HUES64 (cell line): ENCODE measurements at regions not wholly inside any gene's neighbourhood (a gene's known extent, or its start where the extent isn't known, plus 50 kb on each side); places are given as distances from the start of the nearest gene placed in this dataset.

Experiments used
- H3K27ac ChIP-seq: 2 replicates; pipeline ENCODE4 v1.7.0; 2013; ENCODE audit warnings: low read depth, low read length, inconsistent platforms
- H3K27me3 ChIP-seq: 2 replicates; pipeline ENCODE4 v1.6.1; 2013; ENCODE audit warnings: mild to moderate bottlenecking, low read length; ENCODE audit not compliant: insufficient read depth
- H3K36me3 ChIP-seq: 2 replicates; pipeline ENCODE4 v1.6.1; 2013; ENCODE audit warnings: mild to moderate bottlenecking, low read length; ENCODE audit not compliant: insufficient read depth
- H3K4me1 ChIP-seq: 2 replicates; pipeline ENCODE4 v1.6.1; 2013; ENCODE audit warnings: mild to moderate bottlenecking, low read length, moderate library complexity; ENCODE audit not compliant: insufficient read depth
- H3K4me3 ChIP-seq: 2 replicates; pipeline ENCODE4 v1.5.1; 2013; ENCODE audit warnings: mild to moderate bottlenecking, low read length, moderate library complexity
- H3K9ac ChIP-seq: 2 replicates; pipeline ENCODE4 v1.6.1; 2013; ENCODE audit warnings: mild to moderate bottlenecking, low read depth, low read length
- H3K9me3 ChIP-seq: 2 replicates; pipeline ENCODE4 v1.6.1; 2013; ENCODE audit warnings: low read depth, low read length; ENCODE audit not compliant: insufficient read depth
- WGBS: fragments of 150-250, 120-280 bp; methylation state at CpG from one replicate; pipeline ENCODE4 v1.1.7; 2013; ENCODE audit warnings: missing lambda C conversion rate; 5-methylcytosine and 5-hydroxymethylcytosine counted together

DNA sequence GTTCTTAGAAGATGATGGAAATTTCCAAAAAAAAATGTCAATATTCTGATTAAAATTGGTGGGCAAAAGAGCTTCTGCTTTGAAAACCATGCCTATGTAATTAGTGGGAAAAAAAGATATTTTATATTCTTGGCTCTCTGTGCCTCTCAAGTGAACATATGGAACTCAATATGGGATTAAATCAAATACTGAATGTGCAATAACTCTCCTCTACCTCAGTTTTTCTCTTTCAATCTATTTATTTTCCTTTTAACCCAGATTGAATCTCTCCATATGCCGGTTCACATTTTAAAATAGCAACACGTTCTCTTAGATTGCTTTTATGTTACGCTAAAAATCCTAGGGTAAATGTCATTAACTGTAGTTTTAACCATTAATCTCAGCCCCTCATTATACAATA lies 224.2 kb upstream of the PABPC4L start:
- H3K27ac ChIP-seq: no peak overlapping the region
- H3K9ac ChIP-seq: no peak overlapping the region
- WGBS: 67% methylated on average over 3 of the region's 3 CpGs
- H3K9me3 ChIP-seq: no peaks in the 10 kb centered on the region
- no peaks in the 10 kb centered on the region for H3K36me3 ChIP-seq
- no peaks in the 10 kb centered on the region for H3K4me1 ChIP-seq
- H3K4me3 ChIP-seq: no peak overlapping the region
- no peaks in the 10 kb centered on the region for H3K27me3 ChIP-seq

DNA sequence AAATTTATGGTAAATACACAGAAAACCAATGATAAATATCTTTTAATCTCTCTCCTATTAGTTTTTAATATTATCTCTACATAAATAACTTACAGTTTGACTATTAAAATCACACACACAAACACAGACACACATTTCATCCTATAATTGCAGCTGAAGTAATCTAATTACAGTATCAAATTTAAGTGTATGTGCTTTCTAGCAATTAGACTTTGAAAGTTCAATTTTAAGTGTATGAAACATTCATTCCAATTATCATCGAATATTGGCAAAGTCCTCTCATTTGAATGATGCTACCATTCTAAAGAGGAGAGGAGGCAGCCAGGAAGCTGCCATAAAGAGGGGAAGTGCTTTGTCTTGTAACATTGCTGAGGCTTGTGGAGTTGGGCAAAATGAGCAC lies 221.2 kb upstream of the PABPC4L start:
- H3K9ac ChIP-seq: no peak overlapping the region
- no peaks in the 10 kb centered on the region for H3K36me3 ChIP-seq
- H3K4me3 ChIP-seq: no peak overlapping the region
- no peak overlapping the region for H3K27ac ChIP-seq
- H3K4me1 ChIP-seq: no peaks in the 10 kb centered on the region
- H3K9me3 ChIP-seq: no peaks in the 10 kb centered on the region
- no peaks in the 10 kb centered on the region for H3K27me3 ChIP-seq
- 88% methylated on average over 1 of the region's 1 CpG for WGBS

DNA sequence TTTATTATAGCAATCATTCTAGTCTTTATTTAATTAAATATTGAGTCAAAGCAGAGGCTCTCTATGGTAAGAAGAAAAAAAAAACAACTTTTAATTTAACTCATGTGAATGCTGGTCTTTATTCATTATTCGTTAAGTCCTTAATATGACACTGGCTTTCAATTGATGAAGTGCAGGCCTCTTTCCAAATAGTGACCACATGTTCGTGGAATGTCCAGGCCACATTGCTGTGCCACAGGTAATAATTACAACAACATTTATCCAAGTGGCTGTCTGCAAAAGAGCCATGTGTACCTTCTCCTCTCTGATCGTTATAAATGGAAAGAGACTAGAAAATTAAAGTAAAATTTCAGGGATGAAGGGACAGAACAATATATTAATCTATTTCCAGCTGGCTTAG lies 220.1 kb upstream of the PABPC4L start:
- H3K36me3 ChIP-seq: no peaks in the 10 kb centered on the region
- no peaks in the 10 kb centered on the region for H3K27me3 ChIP-seq
- 97% methylated on average over 2 of the region's 3 CpGs for WGBS
- H3K9me3 ChIP-seq: no peaks in the 10 kb centered on the region
- H3K9ac ChIP-seq: no peak overlapping the region
- no peak overlapping the region for H3K27ac ChIP-seq
- no peaks in the 10 kb centered on the region for H3K4me1 ChIP-seq
- H3K4me3 ChIP-seq: no peak overlapping the region

DNA sequence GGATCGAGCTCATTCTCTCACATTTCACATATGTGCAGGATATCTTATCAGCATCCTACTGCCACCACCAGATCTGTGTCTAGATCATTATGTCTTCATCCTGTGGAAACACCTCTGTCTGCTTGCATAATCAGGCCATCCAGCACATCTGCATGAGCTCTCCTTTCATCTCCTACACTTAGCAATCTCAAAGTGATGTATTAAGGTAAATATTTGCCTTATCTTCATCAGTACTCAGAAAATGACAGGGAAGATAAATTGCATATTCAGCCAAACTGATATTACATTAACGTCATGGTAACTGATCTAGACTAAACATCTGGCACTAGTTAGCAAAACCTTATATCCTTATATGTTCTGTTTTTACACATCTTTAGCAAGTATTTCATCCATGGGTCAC lies 207.3 kb upstream of the PABPC4L start:
- H3K36me3 ChIP-seq: no peaks in the 10 kb centered on the region
- H3K4me1 ChIP-seq: no peaks in the 10 kb centered on the region
- H3K27ac ChIP-seq: no peak overlapping the region
- H3K9ac ChIP-seq: no peak overlapping the region
- H3K4me3 ChIP-seq: no peak overlapping the region
- no peaks in the 10 kb centered on the region for H3K27me3 ChIP-seq
- WGBS: 91% methylated on average over 2 of the region's 2 CpGs
- H3K9me3 ChIP-seq: no peaks in the 10 kb centered on the region

DNA sequence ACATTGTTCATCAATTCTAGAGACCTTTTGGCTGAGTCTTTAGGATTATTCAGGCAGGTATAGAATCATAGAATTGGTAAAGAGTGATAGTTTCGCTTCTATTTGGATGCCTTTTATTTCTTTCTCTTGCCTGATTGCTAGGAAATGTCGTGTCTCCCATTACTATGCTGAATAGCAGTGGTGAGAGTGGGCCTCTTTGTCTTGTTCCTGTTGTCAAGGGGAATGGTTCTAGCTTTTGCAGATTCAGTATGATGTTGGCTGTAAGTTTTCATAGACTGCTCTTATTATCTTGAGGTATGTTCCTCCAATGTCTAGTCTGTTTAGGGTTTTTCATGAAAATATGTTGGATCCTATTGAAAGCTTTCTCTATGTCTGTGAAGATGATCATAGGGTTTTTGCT lies 200.2 kb upstream of the PABPC4L start:
- Histone ChIP-seq H3K36me3 (no peaks in the 10 kb centered on the region), H3K27ac (no peak overlapping the region), H3K4me1 (no peaks in the 10 kb centered on the region; the same call in 1 of the 2 replicates), H3K9me3 (0 out of 2 replicates have a peak, but pooled peaks cover 3% of the 10 kb centered on the region), H3K27me3 (no peaks in the 10 kb centered on the region), H3K9ac (no peak overlapping the region), H3K4me3 (no peak overlapping the region)
- 83% methylated on average over 2 of the region's 2 CpGs for WGBS

DNA sequence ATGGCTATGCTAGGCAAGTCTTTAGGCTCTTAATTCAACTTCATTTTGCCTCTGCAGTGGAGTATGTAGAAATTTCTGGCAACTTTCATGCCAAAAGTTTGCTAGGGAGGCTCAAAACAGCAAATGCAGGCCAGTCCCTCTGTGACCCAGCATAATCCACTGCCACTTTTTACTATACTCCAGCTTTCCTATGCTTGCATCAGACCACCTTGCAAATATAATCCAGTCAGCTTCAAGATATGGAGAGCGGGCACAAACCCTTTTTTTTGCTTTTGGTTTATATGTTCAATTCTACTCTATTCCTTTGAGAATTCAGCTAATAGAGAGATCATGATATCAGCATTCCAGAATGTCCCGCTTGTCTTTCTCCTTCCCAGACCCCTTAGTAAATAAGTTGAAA lies 192.0 kb upstream of the PABPC4L start:
- H3K4me1 ChIP-seq: peaks cover 14% of the 10 kb centered on the region
- H3K4me3 ChIP-seq: no peak overlapping the region
- H3K9me3 ChIP-seq: 0 out of 2 replicates have a peak, but pooled peaks cover 6% of the 10 kb centered on the region
- 100% methylated on average over 1 of the region's 2 CpGs for WGBS
- no peak overlapping the region for H3K9ac ChIP-seq
- H3K36me3 ChIP-seq: no peaks in the 10 kb centered on the region
- no peak overlapping the region for H3K27ac ChIP-seq
- H3K27me3 ChIP-seq: no peaks in the 10 kb centered on the region

DNA sequence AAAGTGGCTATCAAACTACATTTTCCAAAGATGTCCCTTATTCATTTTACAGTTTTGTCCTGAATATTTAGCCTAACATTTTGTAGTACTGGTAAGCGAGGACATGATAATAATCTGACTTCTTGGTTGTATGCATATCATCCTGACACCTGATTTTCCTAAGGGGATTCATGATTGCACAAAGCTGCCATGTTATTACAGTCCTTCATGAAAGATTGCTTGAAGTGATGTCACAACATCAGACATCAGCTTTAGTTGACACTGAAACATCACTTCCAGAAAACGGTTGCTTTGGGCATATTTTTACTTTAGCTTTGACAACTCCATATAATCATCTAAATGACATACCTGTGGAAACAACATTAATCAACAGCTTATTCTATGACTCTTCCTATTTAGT lies 188.7 kb upstream of the PABPC4L start:
- peaks cover 17% of the 10 kb centered on the region for H3K4me1 ChIP-seq
- no peak overlapping the region for H3K4me3 ChIP-seq

DNA sequence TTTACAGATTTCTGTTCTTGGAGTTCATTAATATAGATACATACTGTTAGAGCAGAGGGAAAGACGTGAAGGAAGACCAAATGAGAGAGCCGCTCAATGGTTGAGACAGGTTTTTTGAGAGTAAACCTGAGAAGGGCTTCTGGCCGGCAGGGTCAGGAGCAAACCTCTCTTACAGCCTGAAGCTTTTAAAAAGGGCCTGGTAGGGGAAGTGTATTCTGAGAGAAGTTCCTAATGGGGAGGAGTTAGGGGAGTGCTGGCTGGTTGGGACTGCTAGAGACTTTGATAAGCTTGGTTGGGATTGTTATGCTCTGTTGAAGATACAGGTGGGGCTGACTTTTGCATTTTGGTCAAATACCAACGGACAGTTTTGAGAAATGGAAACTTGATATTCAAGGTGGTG lies 186.8 kb upstream of the PABPC4L start:
- Histone ChIP-seq H3K9me3 (no peaks in the 10 kb centered on the region), H3K27me3 (no peaks in the 10 kb centered on the region), H3K4me3 (no peak overlapping the region), H3K27ac (no peak overlapping the region; the same call in 1 of the 2 replicates), H3K4me1 (peaks cover 17% of the 10 kb centered on the region), H3K36me3 (no peaks in the 10 kb centered on the region), H3K9ac (no peak overlapping the region)
- 57% methylated on average over 4 of the region's 4 CpGs for WGBS

More for the DNA sequence above, 188.7 kb upstream of the PABPC4L start:
- Histone ChIP-seq H3K36me3 (no peaks in the 10 kb centered on the region), H3K9me3 (no peaks in the 10 kb centered on the region), H3K9ac (no peak overlapping the region), H3K27ac (no peak overlapping the region), H3K27me3 (no peaks in the 10 kb centered on the region)
- WGBS: 88% methylated on average over 2 of the region's 2 CpGs

DNA sequence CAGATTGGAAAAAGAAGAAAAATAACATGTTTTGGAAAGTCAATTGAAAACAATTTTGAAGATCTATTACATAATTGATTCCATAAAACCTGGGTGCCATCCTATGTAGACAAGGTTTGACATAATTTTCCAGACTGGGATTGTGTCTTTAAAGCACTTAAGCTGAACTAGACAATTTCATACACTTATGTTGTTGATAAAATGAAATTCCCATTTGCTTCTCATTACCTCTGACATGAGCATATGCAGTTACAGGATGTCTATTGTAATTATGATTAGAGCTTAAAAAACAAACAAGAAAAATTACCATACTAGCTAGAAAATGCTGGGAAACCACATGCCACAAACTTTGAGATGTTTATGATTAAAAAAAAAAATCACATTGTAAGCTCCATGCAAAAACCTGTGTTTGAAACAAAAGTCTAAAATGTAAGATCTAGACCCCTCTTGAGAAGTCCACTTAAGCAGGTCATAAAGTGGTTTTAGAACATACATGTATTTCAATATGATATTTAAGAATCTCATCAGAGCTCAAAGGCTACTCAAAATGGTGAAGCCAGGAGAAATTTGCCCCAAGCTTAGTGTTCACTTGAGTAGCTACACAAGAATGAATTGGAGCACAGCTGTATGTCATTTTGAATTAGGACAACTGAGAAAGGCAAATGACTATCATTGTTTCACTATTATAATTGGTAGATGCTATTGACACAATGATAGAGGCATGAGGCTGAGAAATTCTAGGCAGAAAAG lies 181.1 kb upstream of the PABPC4L start:
- no peak overlapping the region for H3K27ac ChIP-seq
- no peak overlapping the region for H3K9ac ChIP-seq
- H3K36me3 ChIP-seq: no peaks in the 10 kb centered on the region
- no peaks in the 10 kb centered on the region for H3K9me3 ChIP-seq
- H3K4me1 ChIP-seq: peaks cover 7% of the 10 kb centered on the region; the same call in 1 of the 2 replicates
- H3K4me3 ChIP-seq: no peak overlapping the region
- H3K27me3 ChIP-seq: no peaks in the 10 kb centered on the region

DNA sequence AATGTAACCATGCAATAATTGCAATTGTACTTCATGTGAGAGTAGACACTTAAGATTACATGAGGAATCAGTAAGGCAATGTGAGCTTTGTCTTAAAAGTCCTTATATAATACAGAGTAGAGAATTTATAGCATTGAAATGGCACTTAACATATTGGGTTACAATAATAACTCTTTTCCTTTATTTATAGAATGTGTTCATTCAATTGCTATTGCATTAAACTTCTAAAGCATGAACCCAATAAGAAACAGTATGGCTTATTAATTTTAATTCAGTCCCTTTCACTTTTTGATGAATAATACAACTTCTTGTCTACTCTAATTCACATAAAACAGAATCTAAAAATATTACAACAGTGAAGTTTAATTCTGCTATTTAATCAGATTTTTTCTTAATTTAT lies 174.2 kb upstream of the PABPC4L start:
- Histone ChIP-seq H3K9ac (no peak overlapping the region), H3K4me3 (no peak overlapping the region), H3K9me3 (no peaks in the 10 kb centered on the region), H3K27me3 (no peaks in the 10 kb centered on the region), H3K27ac (no peak overlapping the region), H3K4me1 (no peaks in the 10 kb centered on the region), H3K36me3 (no peaks in the 10 kb centered on the region)

DNA sequence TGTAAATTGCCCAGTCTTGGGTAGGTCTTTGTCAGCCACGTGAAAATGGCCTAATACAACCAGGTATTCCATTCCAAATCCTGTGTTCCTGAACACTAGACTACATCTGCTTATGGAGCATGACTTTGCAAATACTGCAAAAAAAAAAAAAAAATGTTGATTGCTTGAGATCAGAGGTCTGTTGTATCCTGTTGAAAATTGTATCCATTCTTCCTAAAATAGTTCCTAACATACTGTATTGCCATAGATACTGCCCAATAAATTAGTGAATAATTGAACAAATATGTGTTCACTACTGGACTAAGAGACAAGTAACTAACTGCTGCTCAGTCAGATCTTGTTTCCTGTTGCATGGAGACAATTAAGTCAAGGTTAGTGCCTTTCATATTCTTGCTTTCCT lies 164.3 kb upstream of the PABPC4L start:
- H3K9me3 ChIP-seq: no peaks in the 10 kb centered on the region

DNA sequence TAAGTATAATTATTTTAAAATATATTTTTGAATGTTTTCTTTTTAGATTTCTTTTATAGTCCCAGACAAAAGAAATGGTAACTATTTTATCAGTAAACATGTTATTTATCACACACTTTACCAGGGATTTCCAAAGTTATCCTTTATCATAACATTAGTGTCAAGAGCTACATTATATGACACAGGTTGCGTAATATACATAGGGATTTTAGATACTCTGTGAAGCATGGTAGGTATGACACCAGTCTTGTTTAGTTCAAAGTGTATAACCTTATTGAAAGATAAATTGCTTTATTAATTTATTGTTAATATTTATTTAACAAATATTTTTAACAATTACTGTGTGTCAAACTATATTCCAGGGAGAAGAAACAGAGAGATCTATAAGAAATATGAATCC lies 163.3 kb upstream of the PABPC4L start:
- no peaks in the 10 kb centered on the region for H3K9me3 ChIP-seq
- no peaks in the 10 kb centered on the region for H3K27me3 ChIP-seq
- WGBS: no CpG with 5 or more reads among the region's 1 CpG
- no peak overlapping the region for H3K4me3 ChIP-seq
- H3K27ac ChIP-seq: no peak overlapping the region
- no peak overlapping the region for H3K9ac ChIP-seq
- no peaks in the 10 kb centered on the region for H3K36me3 ChIP-seq
- no peaks in the 10 kb centered on the region for H3K4me1 ChIP-seq

More for the DNA sequence above, 164.3 kb upstream of the PABPC4L start:
- Histone ChIP-seq H3K27me3 (no peaks in the 10 kb centered on the region), H3K36me3 (no peaks in the 10 kb centered on the region), H3K4me3 (no peak overlapping the region), H3K27ac (no peak overlapping the region), H3K9ac (no peak overlapping the region), H3K4me1 (no peaks in the 10 kb centered on the region)
- 89% methylated on average over 1 of the region's 1 CpG for WGBS
